ENCODE measurements at regions not wholly inside any gene's neighbourhood (a gene's known extent, or its start where the extent isn't known, plus 50 kb on each side); places are given as distances from the start of the nearest gene placed in this dataset.

- Histone ChIP-seq H3K27ac (ENCODE audit: low read length) (no peak overlapping the region), H3K4me1 (ENCODE audit: control insufficient read depth, insufficient read depth, low read length) (no peaks in the 10 kb centered on the region), H3K9me3 (ENCODE audit: control insufficient read depth, insufficient read depth, low read length) (no peaks in the 10 kb centered on the region), H3K36me3 (ENCODE audit: control insufficient read depth, insufficient read depth, low read length) (no peaks in the 10 kb centered on the region), H3K27me3 (ENCODE audit: control insufficient read depth, insufficient read depth, low read length) (no peaks in the 10 kb centered on the region), H3K4me3 (ENCODE audit: low read length) (no peak overlapping the region)
- DNase-seq (ENCODE audit: low read depth, low spot score), result no peak
- WGBS (ENCODE audit: insufficient coverage, insufficient read length), result no CpG with 5 or more reads among the region's 2 CpGs
These were observed 2309.8 kb upstream of the WWC1 start for GRCh38 chr5:165981671-165982070.

- H3K27me3 ChIP-seq (ENCODE audit: control insufficient read depth, insufficient read depth, low read length), result no peaks in the 10 kb centered on the region
- no peak overlapping the region for H3K4me3 ChIP-seq (ENCODE audit: low read length)
- no peak overlapping the region for H3K27ac ChIP-seq (ENCODE audit: low read length)
- DNase-seq (ENCODE audit: low read depth, low spot score), result no peak
- no peaks in the 10 kb centered on the region; the same call in 1 of the 2 replicates for H3K4me1 ChIP-seq (ENCODE audit: control insufficient read depth, insufficient read depth, low read length)
- no CpG with 5 or more reads among the region's 13 CpGs for WGBS (ENCODE audit: insufficient coverage, insufficient read length)
- no peaks in the 10 kb centered on the region for H3K9me3 ChIP-seq (ENCODE audit: control insufficient read depth, insufficient read depth, low read length)
- no peaks in the 10 kb centered on the region for H3K36me3 ChIP-seq (ENCODE audit: control insufficient read depth, insufficient read depth, low read length)
These were observed 2295.1 kb upstream of the WWC1 start for GRCh38 chr5:165996201-165996875.

DNA sequence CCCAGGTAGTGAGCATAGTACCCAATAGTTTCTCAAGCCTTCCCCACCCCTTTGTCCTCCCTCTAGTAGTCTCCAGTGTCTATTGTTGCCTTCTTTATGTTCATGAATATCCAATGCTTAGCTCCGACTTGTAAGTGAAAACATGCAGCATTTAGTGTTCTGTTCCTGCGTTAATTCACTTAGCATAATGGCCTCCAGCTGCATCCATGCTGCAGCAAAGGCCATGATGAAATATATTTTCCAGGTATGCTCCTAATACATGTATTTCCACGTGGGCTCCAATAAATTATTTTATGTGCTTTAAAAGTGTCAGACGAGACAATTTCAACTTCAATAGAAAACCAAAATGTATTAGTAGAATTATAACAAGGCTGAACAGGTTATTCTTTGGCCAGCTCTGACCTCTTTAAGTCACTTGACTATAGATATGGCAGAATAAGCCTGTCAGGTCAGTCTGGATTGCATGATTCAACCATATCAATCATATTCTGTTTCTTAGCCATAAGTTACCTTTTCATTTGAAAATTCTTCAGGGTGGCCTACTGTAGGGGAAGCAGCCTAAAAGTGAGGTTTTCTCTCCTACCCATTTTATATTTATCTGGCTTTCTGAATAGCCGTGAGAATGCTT lies 2291.6 kb upstream of the WWC1 start:
- no peaks in the 10 kb centered on the region for H3K9me3 ChIP-seq (ENCODE audit: control insufficient read depth, insufficient read depth, low read length)
- no CpG with 5 or more reads among the region's 5 CpGs for WGBS (ENCODE audit: insufficient coverage, insufficient read length)
- no peaks in the 10 kb centered on the region; the same call in 1 of the 2 replicates for H3K4me1 ChIP-seq (ENCODE audit: control insufficient read depth, insufficient read depth, low read length)

DNA sequence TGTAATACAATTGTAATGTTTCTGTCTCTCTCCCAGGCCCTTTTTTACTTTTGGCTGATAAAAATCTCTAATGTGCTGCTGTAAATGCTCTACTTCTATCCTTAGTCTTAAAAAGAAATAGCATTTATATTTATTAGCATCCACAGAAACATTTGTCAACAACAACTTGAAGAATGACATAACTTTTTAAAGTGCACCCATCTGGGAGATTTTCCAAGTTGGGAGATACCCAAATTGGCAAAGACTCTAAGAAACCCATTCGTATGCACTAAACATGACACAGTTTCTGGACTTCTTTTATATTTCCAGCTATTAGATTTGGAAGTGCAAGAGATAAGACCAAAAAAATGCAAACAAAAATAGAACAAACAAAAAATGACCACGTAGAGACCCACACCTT lies 2287.4 kb upstream of the WWC1 start:
- no peaks in the 10 kb centered on the region for H3K27me3 ChIP-seq (ENCODE audit: control insufficient read depth, insufficient read depth, low read length)
- WGBS (ENCODE audit: insufficient coverage, insufficient read length), result no CpG with 5 or more reads among the region's 2 CpGs
- no peaks in the 10 kb centered on the region for H3K9me3 ChIP-seq (ENCODE audit: control insufficient read depth, insufficient read depth, low read length)
- H3K36me3 ChIP-seq (ENCODE audit: control insufficient read depth, insufficient read depth, low read length), result no peaks in the 10 kb centered on the region
- no peak for DNase-seq (ENCODE audit: low read depth, low spot score)
- H3K4me3 ChIP-seq (ENCODE audit: low read length), result no peak overlapping the region
- no peaks in the 10 kb centered on the region for H3K4me1 ChIP-seq (ENCODE audit: control insufficient read depth, insufficient read depth, low read length)
- no peak overlapping the region for H3K27ac ChIP-seq (ENCODE audit: low read length)

More for the DNA sequence above, 2291.6 kb upstream of the WWC1 start:
- Histone ChIP-seq H3K27ac (ENCODE audit: low read length) (no peak overlapping the region), H3K4me3 (ENCODE audit: low read length) (no peak overlapping the region), H3K36me3 (ENCODE audit: control insufficient read depth, insufficient read depth, low read length) (no peaks in the 10 kb centered on the region), H3K27me3 (ENCODE audit: control insufficient read depth, insufficient read depth, low read length) (no peaks in the 10 kb centered on the region)
- DNase-seq (ENCODE audit: low read depth, low spot score), result no peak

GRCh38 chr5:166013415-166013814 lies 2278.0 kb upstream of the WWC1 start:
- no peaks in the 10 kb centered on the region for H3K27me3 ChIP-seq (ENCODE audit: control insufficient read depth, insufficient read depth, low read length)
- DNase-seq (ENCODE audit: low read depth, low spot score), result no peak
- no peak overlapping the region for H3K4me3 ChIP-seq (ENCODE audit: low read length)
- H3K4me1 ChIP-seq (ENCODE audit: control insufficient read depth, insufficient read depth, low read length), result no peaks in the 10 kb centered on the region
- H3K9me3 ChIP-seq (ENCODE audit: control insufficient read depth, insufficient read depth, low read length), result no peaks in the 10 kb centered on the region
- no peaks in the 10 kb centered on the region for H3K36me3 ChIP-seq (ENCODE audit: control insufficient read depth, insufficient read depth, low read length)
- no CpG with 5 or more reads among the region's 4 CpGs for WGBS (ENCODE audit: insufficient coverage, insufficient read length)
- no peak overlapping the region for H3K27ac ChIP-seq (ENCODE audit: low read length)

GRCh38 chr5:166014256-166014655 lies 2277.2 kb upstream of the WWC1 start:
- no peaks in the 10 kb centered on the region for H3K4me1 ChIP-seq (ENCODE audit: control insufficient read depth, insufficient read depth, low read length)
- no peak overlapping the region for H3K4me3 ChIP-seq (ENCODE audit: low read length)
- H3K27ac ChIP-seq (ENCODE audit: low read length), result no peak overlapping the region
- no CpG with 5 or more reads among the region's 2 CpGs for WGBS (ENCODE audit: insufficient coverage, insufficient read length)
- H3K27me3 ChIP-seq (ENCODE audit: control insufficient read depth, insufficient read depth, low read length), result no peaks in the 10 kb centered on the region
- no peak for DNase-seq (ENCODE audit: low read depth, low spot score)
- no peaks in the 10 kb centered on the region for H3K36me3 ChIP-seq (ENCODE audit: control insufficient read depth, insufficient read depth, low read length)
- H3K9me3 ChIP-seq (ENCODE audit: control insufficient read depth, insufficient read depth, low read length), result no peaks in the 10 kb centered on the region

GRCh38 chr5:166018716-166019115 lies 2272.7 kb upstream of the WWC1 start:
- Histone ChIP-seq H3K9me3 (ENCODE audit: control insufficient read depth, insufficient read depth, low read length) (no peaks in the 10 kb centered on the region), H3K27ac (ENCODE audit: low read length) (no peak overlapping the region), H3K4me1 (ENCODE audit: control insufficient read depth, insufficient read depth, low read length) (no peaks in the 10 kb centered on the region), H3K4me3 (ENCODE audit: low read length) (no peak overlapping the region), H3K27me3 (ENCODE audit: control insufficient read depth, insufficient read depth, low read length) (no peaks in the 10 kb centered on the region), H3K36me3 (ENCODE audit: control insufficient read depth, insufficient read depth, low read length) (no peaks in the 10 kb centered on the region)
- no CpG with 5 or more reads among the region's 1 CpG for WGBS (ENCODE audit: insufficient coverage, insufficient read length)
- no peak for DNase-seq (ENCODE audit: low read depth, low spot score)

- Histone ChIP-seq H3K9me3 (ENCODE audit: control insufficient read depth, insufficient read depth, low read length) (no peaks in the 10 kb centered on the region), H3K4me1 (ENCODE audit: control insufficient read depth, insufficient read depth, low read length) (no peaks in the 10 kb centered on the region), H3K27me3 (ENCODE audit: control insufficient read depth, insufficient read depth, low read length) (no peaks in the 10 kb centered on the region), H3K27ac (ENCODE audit: low read length) (no peak overlapping the region), H3K36me3 (ENCODE audit: control insufficient read depth, insufficient read depth, low read length) (no peaks in the 10 kb centered on the region), H3K4me3 (ENCODE audit: low read length) (no peak overlapping the region)
- no peak for DNase-seq (ENCODE audit: low read depth, low spot score)
These were observed 2269.4 kb upstream of the WWC1 start for GRCh38 chr5:166022065-166022464.

GRCh38 chr5:166024970-166025369 lies 2266.5 kb upstream of the WWC1 start:
- Histone ChIP-seq H3K27me3 (ENCODE audit: control insufficient read depth, insufficient read depth, low read length) (no peaks in the 10 kb centered on the region), H3K27ac (ENCODE audit: low read length) (no peak overlapping the region), H3K9me3 (ENCODE audit: control insufficient read depth, insufficient read depth, low read length) (no peaks in the 10 kb centered on the region), H3K36me3 (ENCODE audit: control insufficient read depth, insufficient read depth, low read length) (no peaks in the 10 kb centered on the region), H3K4me3 (ENCODE audit: low read length) (no peak overlapping the region), H3K4me1 (ENCODE audit: control insufficient read depth, insufficient read depth, low read length) (no peaks in the 10 kb centered on the region)
- DNase-seq (ENCODE audit: low read depth, low spot score), result no peak

DNA sequence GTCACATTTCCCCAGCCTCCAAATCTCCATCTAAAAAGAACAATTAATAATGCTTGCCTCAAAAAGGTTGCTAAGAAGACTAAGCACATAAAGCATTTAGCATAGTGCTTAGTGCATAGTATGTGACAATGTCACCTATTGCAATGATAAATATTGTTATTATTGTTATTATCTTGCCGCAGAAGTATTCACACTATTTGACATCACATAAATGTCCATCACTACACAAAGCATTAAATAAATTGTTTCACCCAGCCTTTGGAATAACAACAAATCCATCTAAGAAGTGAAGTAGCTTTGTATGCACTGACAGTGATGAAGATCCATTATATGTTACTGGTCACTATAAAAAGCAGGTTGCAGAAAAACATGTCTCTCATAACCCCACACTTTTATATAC lies 2263.9 kb upstream of the WWC1 start:
- H3K9me3 ChIP-seq (ENCODE audit: control insufficient read depth, insufficient read depth, low read length), result no peaks in the 10 kb centered on the region
- no peaks in the 10 kb centered on the region for H3K27me3 ChIP-seq (ENCODE audit: control insufficient read depth, insufficient read depth, low read length)
- peaks cover under 1% of the 10 kb centered on the region; the same call in 1 of the 2 replicates for H3K4me1 ChIP-seq (ENCODE audit: control insufficient read depth, insufficient read depth, low read length)
- H3K4me3 ChIP-seq (ENCODE audit: low read length), result no peak overlapping the region
- WGBS (ENCODE audit: insufficient coverage, insufficient read length), result no CpG with 5 or more reads among the region's 1 CpG
- no peak overlapping the region for H3K27ac ChIP-seq (ENCODE audit: low read length)
- DNase-seq (ENCODE audit: low read depth, low spot score), result no peak
- no peaks in the 10 kb centered on the region for H3K36me3 ChIP-seq (ENCODE audit: control insufficient read depth, insufficient read depth, low read length)

GRCh38 chr5:166031926-166032325 lies 2259.5 kb upstream of the WWC1 start:
- no peak overlapping the region for H3K27ac ChIP-seq (ENCODE audit: low read length)
- no peak overlapping the region for H3K4me3 ChIP-seq (ENCODE audit: low read length)
- peaks cover 2% of the 10 kb centered on the region; the same call in 1 of the 2 replicates for H3K4me1 ChIP-seq (ENCODE audit: control insufficient read depth, insufficient read depth, low read length)
- no peak for DNase-seq (ENCODE audit: low read depth, low spot score)
- no CpG with 5 or more reads among the region's 2 CpGs for WGBS (ENCODE audit: insufficient coverage, insufficient read length)
- H3K27me3 ChIP-seq (ENCODE audit: control insufficient read depth, insufficient read depth, low read length), result no peaks in the 10 kb centered on the region
- H3K36me3 ChIP-seq (ENCODE audit: control insufficient read depth, insufficient read depth, low read length), result no peaks in the 10 kb centered on the region
- H3K9me3 ChIP-seq (ENCODE audit: control insufficient read depth, insufficient read depth, low read length), result no peaks in the 10 kb centered on the region
